LNCAP (cell line): ENCODE measurements at regions not wholly inside any gene's neighbourhood (a gene's known extent, or its start where the extent isn't known, plus 50 kb on each side); places are given as distances from the start of the nearest gene placed in this dataset.

Source experiments
- CTCF ChIP-seq: fragments of 450-650 bp; IDR thresholded peaks from 2 replicates; pipeline ENCODE4 v1.5.1; 2017; ENCODE audit warnings: mild to moderate bottlenecking

GRCh38 chr12:29980304-29980703 is 196.6 kb upstream of the TMTC1 start:
- no peak for TF ChIP-seq CTCF

- TF ChIP-seq CTCF, result no peak
These were observed 187.7 kb upstream of the TMTC1 start for GRCh38 chr12:29971446-29971845.

- no peak for TF ChIP-seq CTCF
These were observed 186.8 kb upstream of the TMTC1 start for GRCh38 chr12:29970501-29970900.

GRCh38 chr12:29962276-29963035 is 178.7 kb upstream of the TMTC1 start:
- TF ChIP-seq CTCF, result no peak

GRCh38 chr12:29961231-29961630 is 177.5 kb upstream of the TMTC1 start:
- no peak for TF ChIP-seq CTCF

GRCh38 chr12:29960122-29960521 is 176.4 kb upstream of the TMTC1 start:
- TF ChIP-seq CTCF, result no peak

GRCh38 chr12:29957835-29958234 is 174.1 kb upstream of the TMTC1 start:
- TF ChIP-seq CTCF, result no peak

GRCh38 chr12:29945904-29946303 is 162.2 kb upstream of the TMTC1 start:
- no peak for TF ChIP-seq CTCF
